GM23338 (cell line): ENCODE measurements at regions not wholly inside any gene's neighbourhood (a gene's known extent, or its start where the extent isn't known, plus 50 kb on each side); places are given as distances from the start of the nearest gene placed in this dataset.

Experiments used
- CREB1 ChIP-seq: fragments of 250-450 bp; sonication (Bioruptor Pico); IDR thresholded peaks from 2 replicates; pipeline ENCODE4 v1.5.0; 2020; ENCODE audit warnings: low read depth, mild to moderate bottlenecking, moderate library complexity
- ETS1 ChIP-seq: IDR thresholded peaks from 2 replicates; pipeline ENCODE4 v1.6.1; 2016; ENCODE audit warnings: antibody characterized with exemption
- EZH2 ChIP-seq: fragments of 200-600 bp; sonication (generic); IDR thresholded peaks from one replicate; pipeline ENCODE4 v1.8.0; 2017; ENCODE audit warnings: antibody characterized with exemption, mild to moderate bottlenecking, low read depth; ENCODE audit not compliant: unreplicated experiment
- EZH2phosphoT487 ChIP-seq: fragments of 200-600 bp; sonication (generic); IDR thresholded peaks from one replicate; pipeline ENCODE4 v1.8.1; 2018; ENCODE audit warnings: antibody characterized with exemption; ENCODE audit not compliant: unreplicated experiment
- JUNB ChIP-seq: IDR thresholded peaks from one replicate; pipeline ENCODE4 v1.6.1; 2016; ENCODE audit warnings: antibody characterized with exemption; ENCODE audit not compliant: unreplicated experiment
- NANOG ChIP-seq: IDR thresholded peaks from 2 replicates; pipeline ENCODE4 v1.6.1; 2016; ENCODE audit warnings: antibody characterized with exemption, borderline replicate concordance
- POLR2AphosphoS5 ChIP-seq: IDR thresholded peaks from 2 replicates; pipeline ENCODE4 v1.6.1; 2016; ENCODE audit warnings: antibody characterized with exemption, low read depth
- REST ChIP-seq: IDR thresholded peaks from one replicate; pipeline ENCODE4 v1.6.1; 2018; ENCODE audit warnings: antibody characterized with exemption; ENCODE audit not compliant: unreplicated experiment
- ZNF114 ChIP-seq: fragments of 250-450 bp; sonication (Bioruptor Pico); IDR thresholded peaks from 2 replicates; pipeline ENCODE4 v1.5.0; 2020; ENCODE audit warnings: mild to moderate bottlenecking, moderate library complexity
- ZNF331 ChIP-seq: fragments of 250-450 bp; sonication (Bioruptor Pico); IDR thresholded peaks from 2 replicates; pipeline ENCODE4 v1.5.0; 2020; ENCODE audit warnings: low read depth, mild to moderate bottlenecking, moderate library complexity
- TF ChIP-seq, protein P1 (sequence below), 2 experiments: fragments of 200-600 bp in 1 of 2; sonication (generic) in 1 of 2; conservative IDR thresholded peaks; 2 replicates each; pipeline versions ENCODE4 v1.5.1 to v1.6.1; 2016 to 2017; ENCODE audit warnings: antibody characterized with exemption in 2 of 2, low read depth in 2 of 2, mild to moderate bottlenecking in 2 of 2, moderate library complexity in 1 of 2
- TF ChIP-seq, protein P2 (sequence below): fragments of 250-450 bp; sonication (Bioruptor Pico); IDR thresholded peaks from 2 replicates; pipeline ENCODE4 v1.5.0; 2020; ENCODE audit warnings: mild to moderate bottlenecking, moderate library complexity

DNA sequence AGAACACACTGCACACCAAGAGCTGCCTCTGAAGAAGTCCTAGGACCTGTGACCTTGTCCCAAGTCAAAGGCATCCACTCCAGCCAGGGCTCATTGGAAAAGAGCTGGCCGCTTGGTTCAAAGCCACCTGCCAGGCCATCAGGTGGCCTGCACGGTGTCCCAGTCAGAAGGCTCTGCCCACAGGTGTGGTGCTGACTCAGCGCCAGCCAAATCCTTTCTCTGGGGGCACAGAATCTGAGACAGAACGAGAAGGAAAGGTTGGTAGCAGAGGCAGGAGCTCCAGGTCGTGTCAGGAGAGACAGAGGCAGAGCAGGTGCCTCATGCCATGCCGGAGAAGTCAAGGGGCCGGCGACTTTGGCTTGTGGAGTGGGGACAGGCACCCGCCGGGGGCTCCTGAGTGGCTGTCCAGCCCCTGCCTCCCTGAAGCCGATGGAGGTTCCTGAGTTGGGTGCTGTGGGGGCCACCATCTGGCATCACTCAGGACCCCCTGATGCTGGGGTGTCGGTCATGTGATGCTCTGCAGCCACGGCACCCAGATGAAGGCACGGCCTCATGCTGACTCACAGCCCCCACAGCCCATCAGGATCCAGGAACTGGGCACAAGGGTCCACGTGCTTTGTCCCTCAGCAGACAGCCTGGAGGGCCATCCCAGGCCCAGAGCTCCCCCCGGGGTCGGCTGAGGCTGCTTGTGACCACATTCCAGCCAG is 128.1 kb upstream of the FOXF1 start:
- TF ChIP-seq, protein P1, sequence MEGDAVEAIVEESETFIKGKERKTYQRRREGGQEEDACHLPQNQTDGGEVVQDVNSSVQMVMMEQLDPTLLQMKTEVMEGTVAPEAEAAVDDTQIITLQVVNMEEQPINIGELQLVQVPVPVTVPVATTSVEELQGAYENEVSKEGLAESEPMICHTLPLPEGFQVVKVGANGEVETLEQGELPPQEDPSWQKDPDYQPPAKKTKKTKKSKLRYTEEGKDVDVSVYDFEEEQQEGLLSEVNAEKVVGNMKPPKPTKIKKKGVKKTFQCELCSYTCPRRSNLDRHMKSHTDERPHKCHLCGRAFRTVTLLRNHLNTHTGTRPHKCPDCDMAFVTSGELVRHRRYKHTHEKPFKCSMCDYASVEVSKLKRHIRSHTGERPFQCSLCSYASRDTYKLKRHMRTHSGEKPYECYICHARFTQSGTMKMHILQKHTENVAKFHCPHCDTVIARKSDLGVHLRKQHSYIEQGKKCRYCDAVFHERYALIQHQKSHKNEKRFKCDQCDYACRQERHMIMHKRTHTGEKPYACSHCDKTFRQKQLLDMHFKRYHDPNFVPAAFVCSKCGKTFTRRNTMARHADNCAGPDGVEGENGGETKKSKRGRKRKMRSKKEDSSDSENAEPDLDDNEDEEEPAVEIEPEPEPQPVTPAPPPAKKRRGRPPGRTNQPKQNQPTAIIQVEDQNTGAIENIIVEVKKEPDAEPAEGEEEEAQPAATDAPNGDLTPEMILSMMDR (conservative IDR thresholded peaks at IDR 0.05; ENCODE audit: low read depth in 2 of 2), result no peak
- TF ChIP-seq JUNB, result no peak
- TF ChIP-seq POLR2AphosphoS5, result no peak
- no peak for TF ChIP-seq REST
- TF ChIP-seq EZH2, result no peak
- no peak for TF ChIP-seq EZH2phosphoT487
- TF ChIP-seq CREB1 (CRISPR knock-in tag), result no peak
- no peak for TF ChIP-seq ETS1
- no peak for TF ChIP-seq ZNF114 (CRISPR knock-in tag)
- no peak for TF ChIP-seq NANOG
- TF ChIP-seq, protein P2, sequence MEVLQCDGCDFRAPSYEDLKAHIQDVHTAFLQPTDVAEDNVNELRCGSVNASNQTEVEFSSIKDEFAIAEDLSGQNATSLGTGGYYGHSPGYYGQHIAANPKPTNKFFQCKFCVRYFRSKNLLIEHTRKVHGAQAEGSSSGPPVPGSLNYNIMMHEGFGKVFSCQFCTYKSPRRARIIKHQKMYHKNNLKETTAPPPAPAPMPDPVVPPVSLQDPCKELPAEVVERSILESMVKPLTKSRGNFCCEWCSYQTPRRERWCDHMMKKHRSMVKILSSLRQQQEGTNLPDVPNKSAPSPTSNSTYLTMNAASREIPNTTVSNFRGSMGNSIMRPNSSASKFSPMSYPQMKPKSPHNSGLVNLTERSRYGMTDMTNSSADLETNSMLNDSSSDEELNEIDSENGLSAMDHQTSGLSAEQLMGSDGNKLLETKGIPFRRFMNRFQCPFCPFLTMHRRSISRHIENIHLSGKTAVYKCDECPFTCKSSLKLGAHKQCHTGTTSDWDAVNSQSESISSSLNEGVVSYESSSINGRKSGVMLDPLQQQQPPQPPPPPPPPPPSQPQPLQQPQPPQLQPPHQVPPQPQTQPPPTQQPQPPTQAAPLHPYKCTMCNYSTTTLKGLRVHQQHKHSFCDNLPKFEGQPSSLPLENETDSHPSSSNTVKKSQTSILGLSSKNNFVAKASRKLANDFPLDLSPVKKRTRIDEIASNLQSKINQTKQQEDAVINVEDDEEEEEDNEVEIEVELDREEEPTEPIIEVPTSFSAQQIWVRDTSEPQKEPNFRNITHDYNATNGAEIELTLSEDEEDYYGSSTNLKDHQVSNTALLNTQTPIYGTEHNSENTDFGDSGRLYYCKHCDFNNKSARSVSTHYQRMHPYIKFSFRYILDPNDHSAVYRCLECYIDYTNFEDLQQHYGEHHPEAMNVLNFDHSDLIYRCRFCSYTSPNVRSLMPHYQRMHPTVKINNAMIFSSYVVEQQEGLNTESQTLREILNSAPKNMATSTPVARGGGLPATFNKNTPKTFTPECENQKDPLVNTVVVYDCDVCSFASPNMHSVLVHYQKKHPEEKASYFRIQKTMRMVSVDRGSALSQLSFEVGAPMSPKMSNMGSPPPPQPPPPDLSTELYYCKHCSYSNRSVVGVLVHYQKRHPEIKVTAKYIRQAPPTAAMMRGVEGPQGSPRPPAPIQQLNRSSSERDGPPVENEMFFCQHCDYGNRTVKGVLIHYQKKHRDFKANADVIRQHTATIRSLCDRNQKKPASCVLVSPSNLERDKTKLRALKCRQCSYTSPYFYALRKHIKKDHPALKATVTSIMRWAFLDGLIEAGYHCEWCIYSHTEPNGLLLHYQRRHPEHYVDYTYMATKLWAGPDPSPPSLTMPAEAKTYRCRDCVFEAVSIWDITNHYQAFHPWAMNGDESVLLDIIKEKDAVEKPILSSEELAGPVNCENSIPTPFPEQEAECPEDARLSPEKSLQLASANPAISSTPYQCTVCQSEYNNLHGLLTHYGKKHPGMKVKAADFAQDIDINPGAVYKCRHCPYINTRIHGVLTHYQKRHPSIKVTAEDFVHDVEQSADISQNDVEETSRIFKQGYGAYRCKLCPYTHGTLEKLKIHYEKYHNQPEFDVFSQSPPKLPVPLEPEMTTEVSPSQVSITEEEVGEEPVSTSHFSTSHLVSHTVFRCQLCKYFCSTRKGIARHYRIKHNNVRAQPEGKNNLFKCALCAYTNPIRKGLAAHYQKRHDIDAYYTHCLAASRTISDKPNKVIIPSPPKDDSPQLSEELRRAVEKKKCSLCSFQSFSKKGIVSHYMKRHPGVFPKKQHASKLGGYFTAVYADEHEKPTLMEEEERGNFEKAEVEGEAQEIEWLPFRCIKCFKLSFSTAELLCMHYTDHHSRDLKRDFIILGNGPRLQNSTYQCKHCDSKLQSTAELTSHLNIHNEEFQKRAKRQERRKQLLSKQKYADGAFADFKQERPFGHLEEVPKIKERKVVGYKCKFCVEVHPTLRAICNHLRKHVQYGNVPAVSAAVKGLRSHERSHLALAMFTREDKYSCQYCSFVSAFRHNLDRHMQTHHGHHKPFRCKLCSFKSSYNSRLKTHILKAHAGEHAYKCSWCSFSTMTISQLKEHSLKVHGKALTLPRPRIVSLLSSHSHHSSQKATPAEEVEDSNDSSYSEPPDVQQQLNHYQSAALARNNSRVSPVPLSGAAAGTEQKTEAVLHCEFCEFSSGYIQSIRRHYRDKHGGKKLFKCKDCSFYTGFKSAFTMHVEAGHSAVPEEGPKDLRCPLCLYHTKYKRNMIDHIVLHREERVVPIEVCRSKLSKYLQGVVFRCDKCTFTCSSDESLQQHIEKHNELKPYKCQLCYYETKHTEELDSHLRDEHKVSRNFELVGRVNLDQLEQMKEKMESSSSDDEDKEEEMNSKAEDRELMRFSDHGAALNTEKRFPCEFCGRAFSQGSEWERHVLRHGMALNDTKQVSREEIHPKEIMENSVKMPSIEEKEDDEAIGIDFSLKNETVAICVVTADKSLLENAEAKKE (CRISPR knock-in tag), result no peak
- TF ChIP-seq ZNF331, result no peak
